HuH-7.5 (cell line): ENCODE measurements at regions not wholly inside any gene's neighbourhood (a gene's known extent, or its start where the extent isn't known, plus 50 kb on each side); places are given as distances from the start of the nearest gene placed in this dataset.

ENCODE experiments used
- DNase-seq: peaks from one replicate; pipeline ENCODE4 v3.0.0; 2011; ENCODE audit warnings: low spot score

- no peak for DNase-seq
Observed at GRCh38 chr6:147867433-147868226, 359.1 kb downstream of the SAMD5 start.

- DNase-seq, result no peak
Observed at GRCh38 chr6:147868427-147869190, 360.1 kb downstream of the SAMD5 start.

- DNase-seq, result no peak
Observed at GRCh38 chr6:147869201-147869600, 360.7 kb downstream of the SAMD5 start.

- no peak for DNase-seq
Observed at GRCh38 chr6:147869869-147870268, 361.4 kb downstream of the SAMD5 start.

- no peak for DNase-seq
Observed at GRCh38 chr6:147870506-147871110, 362.1 kb downstream of the SAMD5 start.

DNA sequence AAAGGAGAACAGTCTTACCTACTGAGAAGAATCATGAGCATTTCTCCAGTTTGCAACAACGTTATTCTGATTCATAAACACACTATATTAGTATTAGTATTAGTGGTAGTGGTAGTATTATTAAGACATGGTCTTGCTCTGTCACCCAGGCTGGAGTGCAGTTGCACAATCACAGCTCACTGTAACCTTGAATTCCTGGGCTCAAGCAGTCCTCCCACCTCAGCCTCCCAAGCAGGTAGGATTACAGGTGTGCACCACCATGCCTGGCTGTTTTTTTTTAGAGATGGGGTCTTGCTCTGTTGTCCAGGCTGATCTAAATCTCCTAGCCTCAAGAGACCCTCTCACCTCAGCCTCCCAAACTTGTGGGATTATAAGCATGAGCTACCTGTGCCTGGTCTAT is 363.5 kb downstream of the SAMD5 start:
- DNase-seq, result no peak

DNA sequence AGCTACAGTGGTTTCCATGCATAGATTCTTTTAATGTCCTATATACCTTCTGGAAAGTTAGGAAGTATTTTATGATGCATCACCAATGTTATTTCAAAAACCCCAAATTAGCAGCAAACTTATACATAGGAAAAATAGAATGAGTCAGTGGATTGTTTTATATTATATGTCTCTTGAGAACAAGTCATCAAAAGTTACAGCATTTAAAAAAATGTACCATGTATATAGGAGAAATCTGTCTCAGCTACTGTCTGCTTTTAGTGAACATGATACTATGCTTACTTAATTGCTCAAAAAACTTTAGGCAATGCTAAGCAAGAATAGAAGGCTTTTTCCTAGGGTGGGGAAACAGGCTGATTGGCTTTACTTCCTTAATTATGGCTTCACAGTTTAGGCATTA is 365.3 kb downstream of the SAMD5 start:
- no peak for DNase-seq

DNA sequence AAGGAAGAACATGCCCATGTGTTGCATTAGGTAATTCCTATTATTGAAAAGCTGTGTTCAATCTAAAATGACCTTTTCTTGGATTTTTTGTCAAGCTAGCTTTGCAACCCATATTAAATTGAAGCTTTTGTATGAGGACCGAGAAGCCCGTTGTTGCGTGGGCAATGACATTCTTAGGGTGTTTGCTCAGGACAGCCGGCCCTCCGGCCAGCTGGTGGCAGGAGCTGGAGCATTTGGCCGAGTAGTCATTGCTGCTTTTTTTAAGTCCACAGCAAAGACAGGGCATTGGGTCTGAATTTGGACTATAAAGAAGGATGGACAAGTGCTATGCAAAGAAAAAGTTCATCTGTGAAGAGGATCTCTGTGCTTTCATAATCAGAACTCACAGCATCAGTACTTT is 365.8 kb downstream of the SAMD5 start:
- DNase-seq, result no peak

DNA sequence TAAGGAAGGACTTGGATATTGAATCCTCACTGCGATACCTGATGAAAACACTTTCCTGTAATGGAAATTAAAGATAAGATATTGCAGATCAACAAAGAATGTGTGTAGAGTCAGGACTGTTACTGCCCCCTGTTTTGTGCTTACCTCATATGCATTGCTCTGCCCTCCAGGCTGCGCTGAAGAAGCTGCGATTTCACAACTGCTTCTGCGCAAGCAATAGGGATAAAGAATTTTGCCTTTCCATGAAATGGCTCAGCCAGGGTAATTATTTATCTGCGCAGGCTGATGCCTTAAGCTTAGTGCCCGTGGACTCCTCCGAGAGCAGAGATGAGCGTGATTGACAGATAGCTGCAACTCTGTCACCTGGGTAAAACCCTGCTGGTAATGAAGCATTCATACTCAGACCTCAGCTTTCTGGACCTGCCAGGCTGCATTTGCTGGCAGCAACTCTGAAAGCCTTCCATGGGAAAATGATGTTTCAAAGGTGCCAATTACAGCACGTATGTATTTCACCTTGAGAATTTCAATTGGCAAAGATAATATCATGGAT is 370.6 kb downstream of the SAMD5 start:
- no peak for DNase-seq

GRCh38 chr6:147881432-147881831 is 372.9 kb downstream of the SAMD5 start:
- DNase-seq, result no peak

GRCh38 chr6:147888374-147888773 is 379.9 kb downstream of the SAMD5 start:
- no peak for DNase-seq

DNA sequence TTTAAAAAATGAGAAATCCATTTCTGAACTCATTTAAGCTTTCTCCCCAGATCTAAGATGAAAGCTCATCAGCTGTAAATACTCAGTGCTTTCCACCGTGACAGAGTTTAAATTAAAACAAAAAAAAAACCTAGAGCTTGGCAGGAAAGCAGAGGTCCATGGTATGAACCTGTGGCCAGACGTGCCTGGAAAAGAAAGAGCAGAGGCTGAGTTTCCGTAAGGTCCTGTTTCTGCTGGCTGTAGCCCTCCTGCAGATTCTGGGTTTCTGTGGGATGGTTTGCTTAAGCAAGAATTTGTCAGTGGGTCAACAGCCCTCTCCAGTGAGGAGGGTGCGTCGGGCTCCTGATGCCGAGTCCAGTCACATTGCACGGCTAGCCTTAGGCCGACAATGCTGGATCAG is 383.2 kb downstream of the SAMD5 start:
- no peak for DNase-seq

- DNase-seq, result no peak
Observed at GRCh38 chr6:147892476-147892875, 384.0 kb downstream of the SAMD5 start.

DNA sequence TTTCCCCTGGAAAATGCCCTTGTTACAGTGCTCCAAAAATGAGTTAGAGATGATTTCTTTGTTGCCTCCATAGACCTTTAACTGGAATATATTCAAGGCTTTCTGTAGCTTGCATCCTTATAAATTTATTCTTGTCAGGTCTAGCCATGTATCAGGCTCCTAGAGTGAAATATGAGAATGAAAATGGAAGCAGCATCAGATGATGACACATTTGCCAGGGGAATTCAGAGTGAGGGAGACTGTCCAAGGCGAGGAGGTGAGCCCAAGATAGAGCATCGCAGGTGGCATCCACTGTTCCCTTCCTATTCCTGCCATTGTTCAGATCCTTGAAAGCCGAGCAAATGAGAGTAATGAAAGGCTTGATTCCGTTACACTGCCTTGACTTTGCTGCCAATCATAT is 386.8 kb downstream of the SAMD5 start:
- no peak for DNase-seq

DNA sequence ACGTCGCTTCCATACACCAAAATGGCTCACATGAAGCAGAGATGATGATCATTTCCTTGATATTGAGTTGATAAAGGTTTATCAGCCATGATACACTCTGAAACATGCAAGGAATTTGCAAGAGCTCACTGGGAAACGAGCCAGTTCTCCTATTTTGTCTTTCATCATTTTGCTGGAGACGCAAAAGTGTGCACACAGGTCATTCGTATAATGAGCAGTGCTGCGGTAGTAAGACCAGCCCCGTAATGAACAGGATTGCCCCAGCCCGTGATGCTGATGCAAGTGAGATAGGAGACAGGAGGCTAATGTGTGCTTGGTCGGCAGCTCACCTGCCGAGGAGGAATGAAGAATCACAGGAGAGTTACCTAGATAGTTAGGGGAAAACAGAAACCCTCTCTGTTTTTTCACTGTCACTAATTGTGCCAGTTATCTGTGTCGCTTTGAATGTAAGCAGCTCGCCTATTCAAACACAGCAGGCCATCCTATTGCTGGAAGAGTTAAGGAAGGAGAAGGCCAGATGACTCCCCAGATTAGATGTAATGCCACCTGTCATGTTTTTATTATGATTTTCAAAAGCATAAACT is 391.8 kb downstream of the SAMD5 start:
- DNase-seq, result no peak

DNA sequence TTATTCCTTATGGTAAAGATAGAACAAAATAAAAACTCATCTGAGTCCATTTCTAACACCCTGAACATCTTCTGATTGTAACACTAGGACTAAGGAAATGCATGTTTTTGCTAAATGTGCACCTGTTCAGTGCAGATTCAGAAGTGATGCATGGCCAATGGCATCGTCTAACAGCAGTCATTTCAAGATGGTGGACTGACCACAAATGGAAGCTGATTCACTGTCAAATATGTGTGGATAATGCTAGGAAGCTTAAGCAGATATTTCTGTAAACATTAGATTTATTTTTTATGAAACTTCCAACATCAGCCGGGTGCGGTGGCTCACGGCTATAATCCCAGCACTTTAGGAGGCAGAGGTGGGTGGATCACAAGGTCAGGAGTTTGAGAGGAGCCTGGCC is 394.8 kb downstream of the SAMD5 start:
- no peak for DNase-seq

- DNase-seq, result no peak
Observed at GRCh38 chr6:147903931-147904330, 395.4 kb downstream of the SAMD5 start.

GRCh38 chr6:147904416-147904815 is 395.9 kb downstream of the SAMD5 start:
- no peak for DNase-seq

GRCh38 chr6:147905711-147906110 is 397.2 kb downstream of the SAMD5 start:
- no peak for DNase-seq

GRCh38 chr6:147906361-147906760 is 397.9 kb downstream of the SAMD5 start:
- no peak for DNase-seq

GRCh38 chr6:147909640-147910039 is 401.1 kb downstream of the SAMD5 start:
- DNase-seq, result no peak

DNA sequence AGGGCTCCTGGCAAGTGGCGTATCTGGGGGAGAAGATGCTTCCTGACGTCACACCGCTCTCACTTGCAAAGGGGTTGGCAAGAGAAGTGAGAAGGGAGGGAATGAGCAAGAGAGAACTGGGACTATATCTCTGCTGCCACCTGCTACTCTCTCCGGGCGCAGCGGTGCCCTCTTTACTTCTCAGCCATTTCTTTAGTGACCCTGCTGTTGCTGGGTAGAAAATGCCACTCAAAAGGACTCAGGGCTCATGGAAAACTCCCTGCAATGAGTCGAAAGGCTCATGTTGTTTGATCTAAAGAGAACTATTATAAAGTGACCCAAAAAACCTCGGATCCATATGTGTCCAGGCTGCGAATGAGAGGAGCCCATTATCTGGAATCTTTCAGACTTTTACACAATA is 401.8 kb downstream of the SAMD5 start:
- no peak for DNase-seq
